GM19328 (cell line): ENCODE measurements at regions not wholly inside any gene's neighbourhood (a gene's known extent, or its start where the extent isn't known, plus 50 kb on each side); places are given as distances from the start of the nearest gene placed in this dataset.

Experiments used
- ATAC-seq: cut with Tn5 transposase; IDR thresholded peaks from one replicate; pipeline ENCODE4 v1.9.1; 2021; ENCODE audit warnings: mild to moderate bottlenecking, moderate library complexity; ENCODE audit not compliant: unreplicated experiment

DNA sequence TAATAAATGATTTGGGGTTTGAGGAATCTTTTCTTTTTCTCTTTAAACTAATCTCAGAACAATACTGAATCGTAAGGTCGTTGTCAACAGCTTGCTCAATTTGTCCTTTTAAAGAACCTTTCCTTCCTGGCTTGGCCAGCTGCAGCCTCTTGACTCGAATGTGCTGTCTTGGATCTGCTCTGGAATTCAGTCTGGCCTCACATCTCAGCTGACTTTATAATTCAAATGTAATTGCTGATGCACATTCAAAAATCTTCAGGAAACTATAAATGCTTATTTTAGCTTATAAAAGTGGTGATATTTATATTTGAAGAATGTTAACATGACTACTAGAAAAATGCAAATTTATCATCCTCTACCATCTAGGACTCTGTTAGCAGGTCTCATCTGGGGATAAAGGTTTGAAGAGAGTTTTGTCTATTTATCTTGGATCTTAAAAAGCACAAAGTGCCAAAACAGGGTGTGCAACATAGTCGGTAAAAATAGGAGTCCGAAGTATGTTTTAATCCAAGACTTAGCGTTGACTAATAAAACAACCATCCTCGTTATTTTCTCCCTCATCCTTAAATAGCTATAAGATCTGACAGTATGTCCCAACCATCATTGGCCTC, 1035.2 kb downstream of the MCTP2 start:
- no peak for ATAC-seq

DNA sequence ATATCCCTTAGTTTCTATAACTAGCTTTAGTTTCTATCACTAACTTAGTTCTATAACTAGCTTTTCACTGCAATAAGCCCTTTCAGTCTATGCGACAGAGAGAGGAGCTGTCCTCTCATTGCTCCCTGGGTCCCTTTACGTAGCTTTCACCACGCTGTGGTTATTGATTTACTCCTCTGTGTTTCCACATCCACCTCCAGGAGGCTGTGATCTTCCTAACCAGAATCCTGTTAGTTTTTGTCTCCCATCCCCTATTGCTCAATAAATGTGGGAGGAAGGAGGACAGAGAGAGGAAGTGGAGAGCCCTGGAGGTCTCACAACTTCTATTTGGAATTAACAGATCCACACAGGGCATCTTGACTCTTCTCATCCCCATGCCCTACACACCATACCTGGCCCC, 1036.1 kb downstream of the MCTP2 start:
- ATAC-seq: no peak

DNA sequence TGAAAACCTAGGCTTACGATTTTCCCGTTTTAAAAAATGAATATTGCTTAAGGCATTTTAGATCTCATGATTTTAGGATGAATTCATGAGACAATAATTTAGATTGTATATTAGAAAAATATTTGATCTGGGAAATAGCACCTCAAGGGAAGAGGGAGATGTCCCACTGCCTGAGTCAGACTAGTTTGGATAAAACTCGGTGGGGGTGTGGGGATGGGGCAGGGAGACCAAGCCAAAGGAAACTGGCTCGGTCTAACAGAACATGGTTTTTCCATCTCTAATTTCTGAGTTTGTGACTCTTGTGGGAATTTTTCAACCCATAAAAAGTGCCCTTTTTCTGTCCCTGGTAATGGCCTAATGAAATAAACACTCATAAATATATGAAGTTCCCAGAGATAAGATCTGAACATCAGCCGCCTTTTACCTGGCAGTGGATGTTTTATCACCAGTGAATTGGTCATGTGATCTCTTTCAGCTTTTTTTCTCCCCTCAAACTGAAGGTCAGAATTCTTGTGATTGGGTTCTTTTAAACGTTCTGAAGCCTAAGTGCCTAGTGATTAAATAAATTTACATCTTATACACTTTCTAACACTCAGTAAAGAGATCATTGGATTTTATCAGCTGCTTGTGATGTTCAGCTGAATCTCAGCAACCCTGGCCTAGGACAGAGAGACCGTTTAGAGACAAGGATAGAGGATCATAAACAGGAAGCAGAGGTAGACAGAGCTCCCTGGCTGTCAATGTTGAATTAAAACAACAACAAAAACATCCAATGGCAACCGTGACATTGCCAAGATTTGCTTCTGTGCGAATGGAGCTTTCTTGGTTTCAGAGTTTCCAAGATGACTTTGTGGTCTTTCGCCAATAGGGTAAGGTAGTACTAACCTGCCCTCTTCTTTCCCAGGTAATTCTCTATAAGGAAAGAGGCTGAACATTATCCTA, 1038.2 kb downstream of the MCTP2 start:
- ATAC-seq: no peak

GRCh38 chr15:95274101-95274500, 1042.7 kb downstream of the MCTP2 start:
- no peak for ATAC-seq

GRCh38 chr15:95277266-95277665, 1045.9 kb downstream of the MCTP2 start:
- no peak for ATAC-seq

DNA sequence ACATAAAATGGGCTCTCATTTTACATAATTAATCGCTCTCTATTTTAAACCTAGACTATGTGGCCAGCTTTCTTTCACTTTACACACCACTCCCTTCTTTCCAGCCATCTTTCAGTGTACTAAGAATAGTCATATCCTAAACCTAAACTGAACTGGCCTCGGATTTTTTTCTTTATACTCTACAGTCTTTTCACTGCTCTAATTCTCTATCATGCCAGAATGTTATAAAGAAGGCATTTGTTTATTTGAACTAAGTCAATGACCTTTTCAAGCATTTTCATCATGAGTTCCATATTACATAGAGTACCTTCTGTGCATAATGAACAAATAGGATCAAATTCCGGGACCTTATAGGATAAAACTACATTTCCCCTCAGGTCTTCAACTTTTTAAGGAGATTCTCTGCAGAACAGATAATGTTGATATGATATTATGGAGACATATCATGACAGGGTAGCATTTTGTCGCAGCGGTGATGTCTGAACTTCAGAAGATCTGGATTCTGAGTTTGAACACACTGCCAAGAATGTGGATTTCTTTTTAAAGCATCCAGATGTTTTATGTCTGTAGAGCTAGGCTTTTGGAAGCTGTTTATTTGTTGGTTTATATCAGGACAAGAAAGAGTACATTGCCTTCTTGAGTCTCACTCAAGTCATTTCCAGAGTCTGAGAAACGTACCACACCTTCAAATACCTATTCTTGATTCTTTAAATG, 1047.3 kb downstream of the MCTP2 start:
- no peak for ATAC-seq

DNA sequence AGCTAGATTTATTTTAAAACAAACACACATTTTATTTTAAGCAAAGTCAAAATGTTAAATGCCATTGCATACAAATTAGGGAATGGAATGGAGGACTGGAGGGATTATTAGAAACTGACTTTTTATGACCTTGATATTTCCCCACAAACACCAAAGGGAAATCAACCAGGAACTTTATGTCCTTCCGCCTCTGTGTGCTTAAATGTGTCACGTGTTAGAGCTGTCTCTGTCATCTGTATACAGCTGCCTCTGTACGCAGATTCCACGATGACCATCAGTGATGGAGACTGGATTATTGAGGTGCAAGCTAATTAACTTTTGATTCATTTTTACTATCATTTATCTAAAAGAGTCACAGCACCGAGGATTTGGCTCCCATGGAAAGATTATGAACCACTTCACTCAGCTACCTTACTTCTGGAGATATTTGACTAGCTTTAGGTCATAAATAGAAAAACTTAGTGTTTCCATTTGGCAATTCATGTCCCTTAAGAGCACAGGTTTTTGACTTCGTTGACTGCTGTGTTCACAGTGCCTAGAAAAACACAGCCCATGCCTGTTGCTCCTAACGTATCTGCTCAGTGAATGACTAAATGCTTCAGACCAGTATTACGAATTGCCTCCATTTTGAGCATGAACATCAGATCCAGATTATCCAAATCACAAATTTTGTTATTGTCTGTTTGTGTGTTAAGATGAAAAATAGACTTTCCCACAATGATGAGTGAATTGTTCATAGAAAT, 1048.1 kb downstream of the MCTP2 start:
- ATAC-seq: no peak

GRCh38 chr15:95280711-95281110, 1049.3 kb downstream of the MCTP2 start:
- no peak for ATAC-seq

DNA sequence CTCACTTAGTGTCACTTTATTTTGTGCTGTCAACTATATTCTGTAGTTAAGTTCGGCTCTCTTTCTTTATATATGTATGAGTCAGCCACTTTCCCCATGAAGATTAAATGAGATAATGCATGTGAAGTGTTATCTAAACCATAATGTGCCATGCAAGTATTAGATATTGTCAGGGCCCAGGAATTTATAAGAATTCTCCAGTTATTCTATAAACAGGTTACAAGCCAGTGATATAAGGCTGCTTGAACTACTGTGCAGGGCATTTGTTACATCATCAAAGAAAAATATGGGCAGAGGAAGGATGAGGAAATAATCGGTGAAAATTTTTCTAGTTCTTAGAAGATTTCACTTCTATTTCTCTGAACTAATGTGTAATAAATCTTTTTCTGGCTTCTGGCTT, 1049.0 kb upstream of the NR2F2 start:
- ATAC-seq: no peak

- no peak for ATAC-seq
Measured at GRCh38 chr15:95284492-95284891, 1046.0 kb upstream of the NR2F2 start.

GRCh38 chr15:95284933-95285421, 1045.5 kb upstream of the NR2F2 start:
- no peak for ATAC-seq

GRCh38 chr15:95286352-95286880, 1044.1 kb upstream of the NR2F2 start:
- ATAC-seq: no peak

GRCh38 chr15:95287720-95288103, 1042.8 kb upstream of the NR2F2 start:
- no peak for ATAC-seq

- ATAC-seq: no peak
Measured at GRCh38 chr15:95288626-95289025, 1041.9 kb upstream of the NR2F2 start.

DNA sequence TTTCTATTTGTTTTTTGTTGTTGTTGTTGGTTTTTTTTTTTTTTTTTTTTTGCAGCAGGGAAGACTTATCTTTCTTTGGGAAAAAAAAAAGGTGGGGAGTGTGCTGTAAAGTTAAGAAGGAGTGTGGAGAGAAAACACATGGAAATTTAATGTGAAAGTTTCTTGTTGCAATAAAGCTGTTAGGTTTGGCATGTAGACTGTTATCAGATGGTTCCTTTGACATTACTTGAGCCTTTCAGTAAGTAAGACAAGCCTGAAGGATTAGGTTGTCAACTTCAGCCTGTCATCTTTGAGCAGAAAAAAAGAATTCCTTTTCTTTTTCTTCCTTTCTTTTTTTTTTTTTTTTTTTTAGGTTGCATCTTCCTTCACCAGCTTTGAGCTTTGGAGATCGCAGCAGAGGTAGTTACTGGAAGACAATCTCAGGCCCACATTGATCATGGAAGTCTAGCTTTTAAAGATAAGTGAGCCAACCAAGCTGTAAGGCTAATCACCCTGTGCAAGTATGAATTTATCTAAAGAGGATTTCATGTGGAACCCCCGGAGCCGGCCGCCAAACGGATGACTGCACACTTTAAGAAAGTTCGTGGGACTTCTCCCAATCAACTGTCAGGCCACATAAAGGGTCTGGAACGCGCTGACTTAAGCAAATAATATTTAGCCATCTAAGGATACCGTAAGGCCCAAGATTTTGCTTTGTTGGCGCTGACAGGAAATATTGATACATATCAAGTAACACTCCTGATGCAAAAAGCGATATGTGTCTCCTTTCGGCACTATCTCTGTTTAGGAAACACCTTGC, 1040.1 kb upstream of the NR2F2 start:
- no peak for ATAC-seq

DNA sequence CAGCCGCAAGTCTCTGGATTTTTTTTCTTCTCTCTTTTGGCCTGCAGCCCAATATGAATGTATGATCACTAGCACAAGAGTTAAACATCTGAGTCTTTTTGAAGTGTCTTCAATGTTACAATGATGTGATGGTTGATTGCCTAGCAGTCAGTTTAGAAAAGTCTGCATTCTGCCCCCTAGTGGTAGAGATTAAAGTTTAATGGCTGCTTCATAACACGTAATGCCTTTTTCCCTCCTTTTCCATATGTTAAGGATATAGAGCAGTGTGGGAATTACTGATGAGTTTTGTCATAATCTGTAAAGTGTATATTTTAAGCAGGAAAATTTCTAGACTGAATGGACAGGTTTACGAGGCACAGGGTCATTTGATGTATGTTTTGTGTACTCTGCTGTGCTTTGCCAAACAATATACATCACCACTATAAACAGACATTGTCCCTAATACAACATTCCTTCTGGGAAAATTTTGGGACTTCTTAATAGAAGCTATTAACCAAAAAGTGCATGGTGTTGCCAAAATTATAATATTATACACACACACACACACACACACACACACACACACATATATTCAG, 1038.5 kb upstream of the NR2F2 start:
- no peak for ATAC-seq

DNA sequence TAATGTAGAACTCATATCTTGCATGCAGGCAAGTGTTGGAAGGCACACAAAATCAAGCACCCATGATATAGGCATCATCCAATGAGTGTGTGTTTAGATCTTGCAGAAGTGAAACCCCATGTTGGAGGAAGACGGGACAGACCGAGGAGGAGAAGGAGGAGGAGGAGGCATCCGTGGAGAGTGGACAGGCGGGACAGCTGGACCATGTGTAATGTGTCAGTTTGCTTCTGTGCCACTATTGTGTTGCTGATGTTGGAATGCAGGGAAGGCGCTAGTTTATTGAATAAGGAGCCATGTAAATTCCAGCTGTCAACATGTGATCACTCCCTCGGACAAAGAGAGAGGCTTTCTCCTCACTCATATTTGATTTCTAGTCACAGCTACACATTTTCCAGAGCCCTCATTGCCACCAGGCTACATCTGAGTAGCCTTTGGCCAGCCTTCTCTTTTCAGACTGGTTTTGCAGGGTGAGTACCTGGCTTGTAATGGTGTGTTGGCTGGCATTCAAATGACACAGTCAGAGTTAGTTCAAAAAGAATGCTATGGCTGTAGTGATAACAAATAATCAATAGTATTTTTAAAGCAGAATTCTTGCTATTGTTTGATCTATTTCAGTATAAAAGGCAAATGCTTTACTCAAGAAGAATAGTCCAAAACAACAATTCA, 1037.6 kb upstream of the NR2F2 start:
- ATAC-seq: no peak

DNA sequence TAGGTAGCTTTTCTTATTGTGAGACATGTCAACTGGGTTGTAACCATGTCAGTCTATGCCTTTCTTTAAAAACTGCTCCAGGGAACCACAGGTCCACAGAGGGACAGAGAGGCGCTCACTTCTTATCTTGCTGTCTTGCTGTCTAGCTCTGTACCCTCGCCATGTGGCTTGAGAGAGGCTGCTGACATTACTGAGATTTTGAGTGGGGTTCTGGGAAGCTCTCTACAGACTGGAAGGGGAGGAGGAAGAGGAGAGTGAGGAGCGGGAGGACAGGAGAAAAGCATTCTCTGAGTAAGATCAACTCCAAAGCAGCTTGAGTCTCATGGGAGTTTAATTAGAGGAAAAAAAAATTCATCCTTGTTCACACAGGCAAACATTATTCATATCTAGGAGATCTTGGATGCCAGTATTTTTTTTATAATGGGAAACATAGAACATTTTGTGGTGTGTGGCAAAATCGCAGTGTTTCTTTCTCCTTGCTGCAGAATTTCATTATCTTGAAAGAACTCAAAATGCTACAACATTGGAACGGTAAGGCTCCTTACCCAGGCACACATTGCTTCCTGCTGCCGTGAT, 1037.0 kb upstream of the NR2F2 start:
- ATAC-seq: no peak

- ATAC-seq: no peak
Measured at GRCh38 chr15:95295363-95295762, 1035.1 kb upstream of the NR2F2 start.
